ENCODE measurements at regions not wholly inside any gene's neighbourhood (a gene's known extent, or its start where the extent isn't known, plus 50 kb on each side); places are given as distances from the start of the nearest gene placed in this dataset.
"Not testable (repeated sequence)": the region's sequence is repeated elsewhere in the genome, so short reads cannot be mapped to it uniquely, and the experiment has no call there.

DNA sequence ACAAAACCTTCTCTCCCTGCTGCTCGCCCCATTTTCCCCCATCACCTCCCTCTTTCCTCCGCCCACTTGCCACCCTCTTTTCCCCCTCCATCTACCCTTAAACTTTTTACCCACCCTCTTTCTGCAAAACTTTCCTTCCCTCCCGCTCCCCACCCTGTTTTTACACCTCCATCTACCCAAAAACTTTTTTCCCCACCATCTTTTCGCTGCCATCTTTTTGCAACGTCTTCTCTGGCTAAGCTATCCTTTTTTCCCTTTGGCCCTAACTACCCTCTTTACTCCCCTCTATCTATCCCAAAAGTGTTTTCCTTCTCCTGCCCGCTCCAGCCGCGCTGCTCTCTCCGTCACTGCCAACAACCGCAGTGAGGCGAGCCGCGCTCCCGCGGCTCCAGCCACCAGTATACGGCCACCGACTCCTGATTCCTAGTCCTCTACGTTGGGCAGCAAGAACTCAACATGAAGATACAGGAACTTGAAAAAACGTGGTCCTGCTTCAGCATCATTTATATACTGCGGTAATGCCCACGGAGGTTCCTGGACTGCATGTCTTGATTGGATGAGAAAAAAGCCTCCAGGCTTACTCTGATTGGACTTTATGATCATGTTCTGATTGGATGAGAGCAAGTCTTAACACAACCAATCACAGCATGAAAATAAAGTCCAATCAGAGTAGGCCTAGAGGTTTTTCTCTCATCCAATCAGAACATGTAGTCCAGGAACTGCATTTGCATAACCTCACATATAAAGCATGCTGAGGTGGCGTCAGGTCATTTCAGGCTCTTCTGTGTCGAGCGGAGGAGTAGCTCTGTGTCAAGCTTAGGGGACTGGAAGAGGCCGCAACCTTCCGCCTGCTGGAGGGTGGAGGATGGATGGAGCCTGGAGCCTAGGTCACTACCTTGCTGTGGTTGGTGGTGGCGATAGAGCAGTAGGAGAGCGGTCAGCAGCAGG lies 79.9 kb upstream of the KCNJ18 start:
- H3K36me3 ChIP-seq (ENCODE audit: insufficient read depth, low read depth, low read length); H3K27me3 ChIP-seq (ENCODE audit: insufficient read depth, low read length); H3K9ac ChIP-seq (ENCODE audit: low read depth, low read length); H3K9me3 ChIP-seq (ENCODE audit: insufficient read depth, low read depth, low read length); H3K27ac ChIP-seq (ENCODE audit: low read length); H3K4me3 ChIP-seq (ENCODE audit: low read length); H3K4me1 ChIP-seq (ENCODE audit: insufficient read depth, low read length): not testable (repeated sequence)

DNA sequence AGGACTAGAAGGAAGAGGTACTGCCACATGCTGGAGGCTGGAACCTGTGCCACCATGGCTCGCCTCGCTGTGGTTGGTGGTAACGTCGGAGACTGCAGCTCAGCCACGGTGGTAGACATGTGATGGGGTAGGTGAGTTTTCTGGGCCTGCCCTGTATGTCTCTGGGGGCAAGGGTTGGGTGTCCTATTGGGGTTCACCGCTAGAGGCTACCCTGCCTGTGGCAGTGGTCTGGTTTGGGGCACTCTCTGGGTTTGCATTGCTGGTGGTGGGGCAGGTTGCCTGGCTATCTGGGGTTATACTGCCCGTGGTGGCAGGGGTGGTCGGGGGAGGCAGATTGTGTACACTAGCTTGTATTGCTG lies 79.3 kb upstream of the KCNJ18 start:
- H3K4me1 ChIP-seq (ENCODE audit: insufficient read depth, low read length): no peaks in the 10 kb centered on the region
- no peaks in the 10 kb centered on the region for H3K9me3 ChIP-seq (ENCODE audit: insufficient read depth, low read depth, low read length)
- H3K27me3 ChIP-seq (ENCODE audit: insufficient read depth, low read length): no peaks in the 10 kb centered on the region
- no peak overlapping the region for H3K4me3 ChIP-seq (ENCODE audit: low read length)
- H3K9ac ChIP-seq (ENCODE audit: low read depth, low read length): no peak overlapping the region
- H3K27ac ChIP-seq (ENCODE audit: low read length): no peak overlapping the region
- H3K36me3 ChIP-seq (ENCODE audit: insufficient read depth, low read depth, low read length): no peaks in the 10 kb centered on the region

DNA sequence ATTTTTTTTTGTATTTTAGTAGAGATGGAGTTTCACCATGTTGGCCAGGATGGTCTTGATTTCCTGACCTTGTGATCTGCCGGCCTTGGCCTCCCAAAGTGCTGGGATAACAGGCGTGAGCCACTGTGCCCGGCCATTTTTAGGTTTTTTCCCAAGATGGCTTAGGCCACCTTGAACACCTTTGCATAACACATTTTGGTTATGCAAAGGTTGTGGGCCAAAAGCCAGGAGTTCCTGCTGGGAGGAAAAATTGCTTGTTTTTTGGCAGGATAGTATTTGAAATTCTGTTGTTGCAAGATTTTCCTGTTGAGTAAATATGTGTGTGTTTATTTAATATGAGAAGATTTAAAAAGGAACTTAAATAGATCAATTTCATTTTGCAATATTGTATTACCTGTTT lies 65.3 kb upstream of the KCNJ18 start:
- H3K4me1 ChIP-seq (ENCODE audit: insufficient read depth, low read length); H3K27me3 ChIP-seq (ENCODE audit: insufficient read depth, low read length); H3K9ac ChIP-seq (ENCODE audit: low read depth, low read length); H3K4me3 ChIP-seq (ENCODE audit: low read length); H3K9me3 ChIP-seq (ENCODE audit: insufficient read depth, low read depth, low read length); H3K27ac ChIP-seq (ENCODE audit: low read length); H3K36me3 ChIP-seq (ENCODE audit: insufficient read depth, low read depth, low read length): not testable (repeated sequence)
